ENCODE measurements at regions not wholly inside any gene's neighbourhood (a gene's known extent, or its start where the extent isn't known, plus 50 kb on each side); places are given as distances from the start of the nearest gene placed in this dataset.

- POLR2A ChIA-PET (ENCODE audit: unreplicated experiment) = no interaction called here
- Histone ChIP-seq H2BK20ac (ENCODE audit: low read depth, low read length) (no peak overlapping the region), H4K5ac (ENCODE audit: low read depth, low read length) (no peak overlapping the region), H3K27me3 (ENCODE audit: control insufficient read depth, insufficient read depth, low read length) (no peaks in the 10 kb centered on the region), H3K14ac (replicated peaks; ENCODE audit: low read depth, low read length) (no peak overlapping the region), H2BK5ac (ENCODE audit: low read depth, low read length, poor library complexity, severe bottlenecking) (no peak overlapping the region), H3K36me3 (ENCODE audit: control insufficient read depth, insufficient read depth, low read length) (no peaks in the 10 kb centered on the region), H2AFZ (replicated peaks; ENCODE audit: low read length, poor library complexity) (no peak overlapping the region), H2BK15ac (ENCODE audit: low read depth, low read length) (no peak overlapping the region), H3K4me2 (ENCODE audit: low read depth, low read length) (no peak overlapping the region), H3K9me3 (ENCODE audit: control insufficient read depth, insufficient read depth, low read length) (no peaks in the 10 kb centered on the region), H3K79me1 (ENCODE audit: low read depth in 1 of 2, low read length in 2 of 2) (no peaks in the 10 kb centered on the region), H3K4me1 (ENCODE audit: control insufficient read depth, insufficient read depth, low read length) (no peaks in the 10 kb centered on the region), H4K8ac (ENCODE audit: low read depth in 2 of 2, low read length in 2 of 2) (no peak overlapping the region), H3K56ac (ENCODE audit: extremely low read depth, insufficient read depth, low read length) (no peak overlapping the region), H2AK9ac (replicated peaks; ENCODE audit: low read depth, low read length, poor library complexity) (no peak overlapping the region), H3K9ac (ENCODE audit: low read depth, low read length) (no peak overlapping the region), H3K4ac (ENCODE audit: low read depth, low read length) (no peak overlapping the region), H3K23ac (ENCODE audit: low read depth, low read length) (no peak overlapping the region), H3K9me1 (ENCODE audit: insufficient read depth, low read length) (no peaks in the 10 kb centered on the region), H4K20me1 (ENCODE audit: insufficient read depth, low read length) (no peaks in the 10 kb centered on the region), H3K27ac (ENCODE audit: insufficient read depth, low read length) (no peak overlapping the region), H3K18ac (ENCODE audit: low read depth, low read length) (no peak overlapping the region), H4K91ac (ENCODE audit: insufficient read depth, low read depth, low read length) (no peak overlapping the region), H3K4me3 (ENCODE audit: insufficient read depth, low read depth, low read length) (no peak overlapping the region), H2BK120ac (ENCODE audit: low read depth, low read length) (no peak overlapping the region), H2AK5ac (ENCODE audit: low read depth, low read length) (no peak overlapping the region)
- WGBS, 2 experiments (ENCODE audit: extremely low coverage in 2 of 2, insufficient read length in 1 of 2) = no CpG with 5 or more reads among the region's 1 CpG
- no TSS peak for BruUV-seq (replicated peaks)
- dilution Hi-C loops (cut with HindIII; ENCODE audit: low sequenced_read_pairs, unreplicated experiment) (no loop called here), in situ Hi-C loops (cut with MboI; ENCODE audit: low sequenced_read_pairs) (no loop called here), intact Hi-C loops (cut with micrococcal nuclease) (no loop called here)
- ATAC-seq (ENCODE audit: low read depth) (no peak), DNase-seq (no peak)
- CTCF ChIA-PET = interaction anchor here (0.6 to 2.1 kb wide), 3 partner anchors 130 to 657 kb away, joined by 3 to 7 read pairs (median 4); no protein-coding TSS in a partner anchor
- TF ChIP-seq CTCF (conservative IDR thresholded peaks at IDR 0.05; ENCODE audit: low read depth, low read length) = no peak
- TF ChIP-seq MAZ (IDR thresholded peaks at IDR 0.05; ENCODE audit: borderline replicate concordance, low read depth, low read length) = no peak
- TF ChIP-seq RAD21 (IDR thresholded peaks at IDR 0.05; ENCODE audit: low read length) = no peak
- no peak for TF ChIP-seq CEBPB (IDR thresholded peaks at IDR 0.05; ENCODE audit: low read depth, low read length)
- TF ChIP-seq MAFK (IDR thresholded peaks at IDR 0.05; ENCODE audit: low read depth, low read length) = no peak
- no peak for TF ChIP-seq POLR2A (IDR thresholded peaks at IDR 0.05; ENCODE audit: low read depth, low read length)
- TF ChIP-seq MXI1 (IDR thresholded peaks at IDR 0.05; ENCODE audit: borderline replicate concordance, low read depth, low read length) = no peak
- no peak for TF ChIP-seq USF2 (IDR thresholded peaks at IDR 0.05; ENCODE audit: low read depth, low read length)
- TF ChIP-seq FOS (IDR thresholded peaks at IDR 0.05; ENCODE audit: low read depth, low read length) = no peak
- no peak for TF ChIP-seq RFX5 (IDR thresholded peaks at IDR 0.05; ENCODE audit: low read depth, low read length)
- TF ChIP-seq ELK1 (IDR thresholded peaks at IDR 0.05; ENCODE audit: borderline replicate concordance, low read depth, low read length) = no peak
- no peak for TF ChIP-seq CHD1 (IDR thresholded peaks at IDR 0.05; ENCODE audit: low read depth, low read length)
- no peak for TF ChIP-seq RCOR1 (IDR thresholded peaks at IDR 0.05; ENCODE audit: insufficient replicate concordance, low read length)
- no peak for TF ChIP-seq BHLHE40 (IDR thresholded peaks at IDR 0.05; ENCODE audit: low read depth, low read length)
- TF ChIP-seq NFE2L2 (IDR thresholded peaks at IDR 0.05; ENCODE audit: low read depth, low read length) = no peak
- no peak for TF ChIP-seq SMC3 (IDR thresholded peaks at IDR 0.05; ENCODE audit: low read depth, low read length)
Measured at GRCh38 chr5:148950892-148951291, 112.0 kb downstream of the SH3TC2 start.

All from IMR-90 (cell line).